ENCODE measurements at regions not wholly inside any gene's neighbourhood (a gene's known extent, or its start where the extent isn't known, plus 50 kb on each side); places are given as distances from the start of the nearest gene placed in this dataset.
"Not testable (repeated sequence)": the region's sequence is repeated elsewhere in the genome, so short reads cannot be mapped to it uniquely, and the experiment has no call there.

DNA sequence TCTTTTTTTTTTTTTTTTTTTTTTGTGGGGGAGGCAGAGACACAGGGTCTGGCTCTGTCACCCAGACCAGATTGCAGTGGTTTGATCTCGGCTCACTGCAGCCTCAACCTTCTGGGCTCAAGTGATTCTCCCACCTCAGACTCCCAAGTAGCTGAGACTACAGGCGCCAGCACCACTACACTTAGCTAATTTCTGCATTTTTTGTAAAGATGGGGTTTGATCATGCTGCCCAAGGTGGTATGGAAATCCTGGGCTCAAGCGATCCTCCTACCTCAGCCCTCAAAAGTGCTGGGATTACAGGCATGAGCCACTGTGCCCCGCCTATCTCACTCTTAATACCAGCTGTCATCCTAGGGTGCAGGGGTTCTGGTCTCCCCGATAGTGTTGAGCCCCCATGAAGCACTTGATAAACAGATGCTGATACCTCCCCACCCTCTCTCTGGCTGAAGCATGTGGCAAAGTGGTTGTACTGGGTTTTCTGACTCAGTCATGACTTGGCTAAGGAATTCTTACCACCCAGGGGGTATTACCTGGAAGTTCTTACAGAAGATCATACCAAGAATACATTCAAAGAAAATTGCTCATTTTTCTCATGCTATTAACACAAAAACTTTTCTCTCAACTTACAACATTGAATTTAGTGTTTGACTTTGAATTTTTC lies 110.2 kb upstream of the DAPK1 start:
- Histone ChIP-seq H3K27me3 (ENCODE audit: insufficient read depth in 3 of 3, low read length in 2 of 3) (no peaks in the 10 kb centered on the region), H3K4me3 (no peak overlapping the region), H3K4me1 (no peaks in the 10 kb centered on the region), H3K9me3 (no peaks in the 10 kb centered on the region), H3K27ac (no peak overlapping the region), H3K36me3 (ENCODE audit: insufficient read depth in 1 of 2, low read depth in 1 of 2) (no peaks in the 10 kb centered on the region)
- ATAC-seq (no peak), DNase-seq (no peak)
- TF ChIP-seq CTCF (IDR thresholded peaks at IDR 0.05), result no peak
- WGBS, 3 donors, result 82 to 89% (median 87%) methylated on average over 5 of the region's 5 CpGs
- intact Hi-C loops (cut with DNase I), result no loop called here

GRCh38 chr9:87388708-87389107 lies 109.0 kb upstream of the DAPK1 start:
- ATAC-seq; H3K4me1 ChIP-seq; intact Hi-C loops (cut with DNase I); DNase-seq; H3K27me3 ChIP-seq (ENCODE audit: insufficient read depth in 3 of 3, low read length in 2 of 3); H3K4me3 ChIP-seq; H3K36me3 ChIP-seq (ENCODE audit: insufficient read depth in 1 of 2, low read depth in 1 of 2); H3K9me3 ChIP-seq; H3K27ac ChIP-seq: not testable (repeated sequence)
- WGBS, 3 donors, result 81 to 88% (median 81%) methylated on average over 8 of the region's 8 CpGs

- ATAC-seq, result no peak
- H3K27me3 ChIP-seq (ENCODE audit: insufficient read depth in 3 of 3, low read length in 2 of 3), result no peaks in the 10 kb centered on the region
- no peaks in the 10 kb centered on the region for H3K9me3 ChIP-seq
- H3K27ac ChIP-seq, result no peak overlapping the region
- 60 to 75% (median 72%) methylated on average over 3 of the region's 3 CpGs for WGBS, 3 donors
- H3K4me1 ChIP-seq, result no peaks in the 10 kb centered on the region
- no peak for TF ChIP-seq CTCF (IDR thresholded peaks at IDR 0.05)
- no peak overlapping the region for H3K4me3 ChIP-seq
- no peaks in the 10 kb centered on the region for H3K36me3 ChIP-seq (ENCODE audit: insufficient read depth in 1 of 2, low read depth in 1 of 2)
- intact Hi-C loops (cut with DNase I), result no loop called here
- DNase-seq, result no peak
Measured at GRCh38 chr9:87389936-87390335, 107.7 kb upstream of the DAPK1 start.

- intact Hi-C loops (cut with DNase I), result no loop called here
- no peak for ATAC-seq
- TF ChIP-seq CTCF (IDR thresholded peaks at IDR 0.05), result no peak
- Histone ChIP-seq H3K36me3 (ENCODE audit: insufficient read depth in 1 of 2, low read depth in 1 of 2) (no peaks in the 10 kb centered on the region), H3K9me3 (no peaks in the 10 kb centered on the region), H3K4me3 (no peak overlapping the region), H3K27me3 (ENCODE audit: insufficient read depth in 3 of 3, low read length in 2 of 3) (no peaks in the 10 kb centered on the region), H3K27ac (no peak overlapping the region), H3K4me1 (no peaks in the 10 kb centered on the region)
- DNase-seq, result no peak
- WGBS, 3 donors, result 65 to 94% (median 89%) methylated on average over 2 of the region's 2 CpGs
Measured at GRCh38 chr9:87390361-87390760, 107.3 kb upstream of the DAPK1 start.

DNA sequence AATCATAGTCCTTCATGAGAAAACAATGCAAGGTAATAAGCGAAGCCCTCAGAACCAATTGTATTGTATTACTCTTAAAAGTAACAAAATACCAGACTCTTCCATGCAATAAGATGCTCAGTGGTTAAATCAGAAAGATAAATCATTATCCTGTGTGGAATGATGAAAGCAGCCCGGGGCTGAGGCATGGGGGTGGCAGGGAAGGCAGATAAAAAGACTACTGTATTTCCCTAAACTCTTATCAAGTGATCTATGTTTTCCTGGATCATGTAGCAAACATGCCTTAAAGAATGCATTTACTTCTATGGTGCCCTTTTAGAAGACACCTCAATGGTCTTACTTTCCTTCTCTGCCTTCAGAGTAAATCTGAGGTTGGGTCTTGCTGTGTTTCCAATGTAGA lies 105.6 kb upstream of the DAPK1 start:
- Histone ChIP-seq H3K9me3 (no peaks in the 10 kb centered on the region), H3K36me3 (ENCODE audit: insufficient read depth in 1 of 2, low read depth in 1 of 2) (no peaks in the 10 kb centered on the region), H3K27ac (no peak overlapping the region), H3K4me3 (no peak overlapping the region), H3K27me3 (ENCODE audit: insufficient read depth in 3 of 3, low read length in 2 of 3) (no peaks in the 10 kb centered on the region), H3K4me1 (no peaks in the 10 kb centered on the region)
- no peak for DNase-seq
- intact Hi-C loops (cut with DNase I), result no loop called here
- no peak for ATAC-seq
- no peak for TF ChIP-seq CTCF (IDR thresholded peaks at IDR 0.05)
- 81 to 84% (median 82%) methylated on average over 2 of the region's 2 CpGs for WGBS, 3 donors

Measured in psoas muscle (tissue), 7 donors.